Lung (tissue), 11 donors: ENCODE measurements at regions not wholly inside any gene's neighbourhood (a gene's known extent, or its start where the extent isn't known, plus 50 kb on each side); places are given as distances from the start of the nearest gene placed in this dataset.

Experiments
- ATAC-seq: fragments of 200-7000 bp; cut with Tn5 transposase; one replicate; pipeline ENCODE4 v1.9.1; 2020; ENCODE audit warnings: moderate number of reproducible peaks; ENCODE audit not compliant: insufficient read depth, low FRiP score
- DNase-seq, 3 donors: peaks; one replicate each; pipeline ENCODE4 v3.0.0-alpha.2; 2013 to 2017
- H3K27ac ChIP-seq, 2 donors: one replicate each; pipeline ENCODE4 v1.5.1; 2013; ENCODE audit warnings: mild to moderate bottlenecking in 2 of 2, moderate library complexity in 2 of 2, control low read depth in 1 of 2, inconsistent platforms in 1 of 2, low read depth in 1 of 2, low read length in 1 of 2
- H3K27me3 ChIP-seq, 3 donors: one replicate each; pipeline ENCODE4 v1.5.1; 2013; ENCODE audit warnings: low read length in 2 of 3; ENCODE audit not compliant: control insufficient read depth in 3 of 3, insufficient read depth in 3 of 3
- H3K36me3 ChIP-seq, 4 donors: one replicate each; pipeline ENCODE4 v1.5.1; 2013; ENCODE audit warnings: low read length in 4 of 4, mild to moderate bottlenecking in 1 of 4, moderate library complexity in 1 of 4; ENCODE audit not compliant: control insufficient read depth in 4 of 4, insufficient read depth in 4 of 4
- H3K4me1 ChIP-seq, 5 donors: one replicate each; pipeline ENCODE4 v1.5.1; 2013; ENCODE audit warnings: low read length in 5 of 5, mild to moderate bottlenecking in 2 of 5, moderate library complexity in 1 of 5; ENCODE audit not compliant: control insufficient read depth in 5 of 5, insufficient read depth in 5 of 5
- H3K4me3 ChIP-seq: one replicate; pipeline ENCODE4 v1.5.1; 2013; ENCODE audit warnings: mild to moderate bottlenecking, control low read depth, moderate library complexity
- H3K9ac ChIP-seq, 2 donors: one replicate each; pipeline ENCODE4 v1.5.1; 2013; ENCODE audit warnings: low read length in 2 of 2, control low read depth in 1 of 2; ENCODE audit not compliant: insufficient read depth in 1 of 2
- H3K9me3 ChIP-seq, 4 donors: one replicate each; pipeline ENCODE4 v1.5.1; 2013; ENCODE audit warnings: low read length in 3 of 4, mild to moderate bottlenecking in 1 of 4, moderate library complexity in 1 of 4; ENCODE audit not compliant: control insufficient read depth in 4 of 4, insufficient read depth in 3 of 4
- CTCF ChIP-seq: IDR thresholded peaks from 2 replicates; pipeline ENCODE4 v1.5.1; 2012; ENCODE audit warnings: mild to moderate bottlenecking; ENCODE audit errors: control extremely low read depth, extremely low read depth
- WGBS, 2 donors: extraction: QIAGEN DNeasy Blood & Tissue Kit; methylation state at CpG; one replicate each; pipeline ENCODE4 v1.1.7; 2013; 5-methylcytosine and 5-hydroxymethylcytosine counted together
- donor health status: control.
- donor health status: control.
- donor health status: Bipolar disorder and iron deficiency.
- donor health status: healthy.
- donor health status: DM: yes; HTN: yes; CAD: no.

GRCh38 chr4:19650903-19651864, 600.5 kb upstream of the SLIT2 start:
- Histone ChIP-seq H3K27me3 (no peaks in the 10 kb centered on the region), H3K36me3 (no peaks in the 10 kb centered on the region), H3K27ac (no peak overlapping the region), H3K4me1 (no peaks in the 10 kb centered on the region), H3K9me3 (no peaks in the 10 kb centered on the region), H3K4me3 (no peak overlapping the region), H3K9ac (no peak overlapping the region)
- ATAC-seq: no peak
- no peak for DNase-seq
- WGBS, 2 donors: 81 to 82% methylated on average over 6 of the region's 6 CpGs
- no peak for TF ChIP-seq CTCF

GRCh38 chr4:19645589-19645988, 606.1 kb upstream of the SLIT2 start:
- no peaks in the 10 kb centered on the region for H3K4me1 ChIP-seq
- 79 to 89% methylated on average over 1 of the region's 1 CpG for WGBS, 2 donors
- no peak for ATAC-seq

GRCh38 chr4:19636451-19636850, 615.3 kb upstream of the SLIT2 start:
- H3K9ac ChIP-seq: no peak overlapping the region
- H3K36me3 ChIP-seq: no peaks in the 10 kb centered on the region
- no peaks in the 10 kb centered on the region for H3K4me1 ChIP-seq
- no peaks in the 10 kb centered on the region for H3K27me3 ChIP-seq
- H3K4me3 ChIP-seq: no peak overlapping the region
- ATAC-seq (no peak), DNase-seq (no peak)
- no peak for TF ChIP-seq CTCF
- H3K27ac ChIP-seq: no peak overlapping the region
- H3K9me3 ChIP-seq: no peaks in the 10 kb centered on the region

More at GRCh38 chr4:19645589-19645988, 606.1 kb upstream of the SLIT2 start:
- DNase-seq: no peak
- H3K27ac ChIP-seq: no peak overlapping the region
- no peaks in the 10 kb centered on the region for H3K9me3 ChIP-seq
- H3K9ac ChIP-seq: no peak overlapping the region
- H3K27me3 ChIP-seq: no peaks in the 10 kb centered on the region
- H3K36me3 ChIP-seq: no peaks in the 10 kb centered on the region
- no peak overlapping the region for H3K4me3 ChIP-seq
- no peak for TF ChIP-seq CTCF
